HepG2 (cell line): ENCODE measurements at regions not wholly inside any gene's neighbourhood (a gene's known extent, or its start where the extent isn't known, plus 50 kb on each side); places are given as distances from the start of the nearest gene placed in this dataset.

Experiments used
- ATAC-seq: fragments of 200-7000 bp; cut with Tn5 transposase; 3 replicates; pipeline ENCODE4 v1.9.1; 2020; ENCODE audit warnings: mild to moderate bottlenecking, moderate library complexity
- BruUV-seq: library from RNA; stranded (reverse); fragments of 400-500 nt; replicated peaks from 2 replicates; lab custom pipeline; 2021; lab: Mats Ljungman, UMichigan
- CTCF ChIA-PET: fragments of 300-600 bp; formaldehyde crosslinking; extraction: SDS; loops from one replicate; lab custom pipeline; 2021; ENCODE audit warnings: low total read pairs, inconsistent platforms, low intra/inter-chr PET ratio; lab: Yijun Ruan, JAX
- POLR2A ChIA-PET: fragments of 350-600 bp; sonication (Branson Sonifier 250); formaldehyde crosslinking; loops from one replicate; lab custom pipeline; 2020; ENCODE audit warnings: antibody characterized with exemption, inconsistent platforms; lab: Yijun Ruan, JAX
- DNase-seq: peaks from one replicate; pipeline ENCODE4 v3.0.0-alpha.2; 2015; ENCODE audit warnings: low spot score
- FAIRE-seq: peaks from 3 replicates; lab custom pipeline; 2011; peaks lifted over from hg19 to GRCh38; lab: Jason Lieb, UNC
- H2AFZ ChIP-seq: one replicate; pipeline ENCODE4 v1.6.1; 2011; ENCODE audit warnings: low read length, inconsistent platforms
- H3K27ac ChIP-seq: fragments of 300-600 bp; 3 replicates; pipeline ENCODE4 v1.8.0; 2011; ENCODE audit warnings: mixed run types, mild to moderate bottlenecking, mixed read lengths, low read length, inconsistent platforms; ENCODE audit not compliant: insufficient read depth; ENCODE audit errors: extremely low read length
- H3K27me3 ChIP-seq, 2 experiments: fragments of 200-600 bp in 1 of 2; 2 replicates in 1 of 2; 3 replicates in 1 of 2; pipeline versions ENCODE4 v1.6.0 to v1.8.0; 2011; ENCODE audit warnings: low read length in 2 of 2, mild to moderate bottlenecking in 2 of 2, moderate library complexity in 2 of 2, inconsistent platforms in 1 of 2; ENCODE audit not compliant: insufficient read depth in 2 of 2, control insufficient read depth in 1 of 2
- H3K36me3 ChIP-seq, 2 experiments: fragments of 200-600 bp in 1 of 2; replicated peaks in 1 of 2; 2 replicates in 1 of 2; 3 replicates in 1 of 2; pipeline versions ENCODE4 v1.5.1 to v1.8.0; 2011; ENCODE audit warnings: low read length in 2 of 2, inconsistent platforms in 1 of 2; ENCODE audit not compliant: insufficient read depth in 2 of 2, control insufficient read depth in 1 of 2
- H3K4me1 ChIP-seq: 2 replicates; pipeline ENCODE4 v1.5.1; 2012; ENCODE audit warnings: low read length, inconsistent platforms; ENCODE audit not compliant: insufficient read depth
- H3K4me2 ChIP-seq: 2 replicates; pipeline ENCODE4 v1.6.0; 2011; ENCODE audit warnings: low read depth, low read length, inconsistent platforms
- H3K4me3 ChIP-seq, 3 experiments: fragments of 200-600 bp in 1 of 3; sonication (generic), shearing (Covaris generic) in 1 of 3; replicated peaks in 1 of 3; 2 replicates each; pipeline ENCODE4 v1.5.1; 2011 to 2016; ENCODE audit warnings: low read length in 3 of 3, inconsistent platforms in 2 of 3, low read depth in 2 of 3, mild to moderate bottlenecking in 2 of 3, control low read depth in 1 of 3, mixed read lengths in 1 of 3; ENCODE audit not compliant: insufficient read depth in 1 of 3
- H3K79me2 ChIP-seq: one replicate; pipeline ENCODE4 v1.6.1; 2011; ENCODE audit warnings: low read length, inconsistent platforms; ENCODE audit not compliant: insufficient read depth
- H3K9ac ChIP-seq: 2 replicates; pipeline ENCODE4 v1.6.0; 2011; ENCODE audit warnings: mild to moderate bottlenecking, low read depth, low read length, inconsistent platforms; ENCODE audit not compliant: insufficient read depth
- H3K9me3 ChIP-seq: 2 replicates; pipeline ENCODE4 v1.5.1; 2012; ENCODE audit warnings: mild to moderate bottlenecking, low read length
- H4K20me1 ChIP-seq: 2 replicates; pipeline ENCODE4 v1.6.0; 2011; ENCODE audit warnings: inconsistent platforms, mild to moderate bottlenecking, low read length, moderate library complexity; ENCODE audit not compliant: insufficient read depth
- CBX2 ChIP-seq, 2 experiments: fragments of 200-600 bp in 1 of 2; sonication (generic); formaldehyde crosslinking in 1 of 2; IDR thresholded peaks; 2 replicates each; pipeline versions ENCODE4 v1.7.0 to v1.8.1; 2018 to 2022; ENCODE audit warnings: low read depth in 2 of 2, low read length in 1 of 2, mild to moderate bottlenecking in 1 of 2, missing genetic modification reagents in 1 of 2
- GABPB1 ChIP-seq: IDR thresholded peaks from 2 replicates; pipeline ENCODE4 v1.6.1; 2016; ENCODE audit warnings: mild to moderate bottlenecking, missing genetic modification reagents, moderate library complexity, missing compliant biosample characterization
- RFXANK ChIP-seq: IDR thresholded peaks from 2 replicates; pipeline ENCODE4 v1.6.1; 2016
- SMYD3 ChIP-seq: sonication (generic); formaldehyde crosslinking; IDR thresholded peaks from 2 replicates; pipeline ENCODE4 v1.8.1; 2023; ENCODE audit warnings: mild to moderate bottlenecking, missing genetic modification reagents
- SOX5 ChIP-seq: IDR thresholded peaks from 2 replicates; pipeline ENCODE4 v1.6.1; 2016; ENCODE audit warnings: borderline replicate concordance
- SP140L ChIP-seq: sonication (generic); formaldehyde crosslinking; IDR thresholded peaks from 2 replicates; pipeline ENCODE4 v1.4.0; 2020; ENCODE audit warnings: missing genetic modification reagents, borderline replicate concordance
- ZKSCAN8 ChIP-seq: IDR thresholded peaks from 2 replicates; pipeline ENCODE4 v1.6.1; 2016; ENCODE audit warnings: borderline replicate concordance, missing genetic modification reagents, missing compliant biosample characterization
- ZNF33A ChIP-seq: sonication (generic); formaldehyde crosslinking; IDR thresholded peaks from 2 replicates; pipeline ENCODE4 v1.5.1; 2020; ENCODE audit warnings: missing genetic modification reagents, mild to moderate bottlenecking, moderate library complexity, borderline replicate concordance
- ZNF777 ChIP-seq: sonication (generic); formaldehyde crosslinking; IDR thresholded peaks from 2 replicates; pipeline ENCODE4 v1.4.0; 2020; ENCODE audit warnings: missing genetic modification reagents
- WGBS: methylation state at CpG from one replicate; pipeline ENCODE4 v1.1.6; 2017; ENCODE audit warnings: low lambda C conversion rate; 5-methylcytosine and 5-hydroxymethylcytosine counted together
- in situ Hi-C: cut with HindIII; loops from 2 replicates; pipeline ENCODE4 v1.10.0; 2017; ENCODE audit warnings: low pct_unique_long_range_greater_than_20kb; ENCODE audit not compliant: extremely low pct_ligation_motif_present
- intact Hi-C: fragments of 100-400 bp; cut with micrococcal nuclease; formaldehyde crosslinking; loops from one replicate; pipeline ENCODE4 v1.10.0; 2022; ENCODE audit not compliant: unreplicated experiment
- TF ChIP-seq, protein P1 (sequence below): sonication (generic); formaldehyde crosslinking; IDR thresholded peaks from 2 replicates; pipeline ENCODE4 v1.5.0; 2020; ENCODE audit warnings: mild to moderate bottlenecking, missing genetic modification reagents, moderate library complexity
- TF ChIP-seq, protein P2 (sequence below): sonication (generic); formaldehyde crosslinking; IDR thresholded peaks from 2 replicates; pipeline ENCODE4 v1.5.0; 2020; ENCODE audit warnings: mild to moderate bottlenecking, missing genetic modification reagents
- TF ChIP-seq, protein P3 (sequence below): sonication (generic); formaldehyde crosslinking; IDR thresholded peaks from 2 replicates; pipeline ENCODE4 v1.8.1; 2023; ENCODE audit warnings: mild to moderate bottlenecking, missing genetic modification reagents
- TF ChIP-seq, protein P4 (sequence below): IDR thresholded peaks from 2 replicates; pipeline ENCODE4 v1.6.1; 2012; ENCODE audit warnings: low read length, improper control_type of control experiment
- TF ChIP-seq, protein P5 (sequence below): sonication (generic); formaldehyde crosslinking; IDR thresholded peaks from 2 replicates; pipeline ENCODE4 v1.4.0; 2020; ENCODE audit warnings: missing genetic modification reagents

DNA sequence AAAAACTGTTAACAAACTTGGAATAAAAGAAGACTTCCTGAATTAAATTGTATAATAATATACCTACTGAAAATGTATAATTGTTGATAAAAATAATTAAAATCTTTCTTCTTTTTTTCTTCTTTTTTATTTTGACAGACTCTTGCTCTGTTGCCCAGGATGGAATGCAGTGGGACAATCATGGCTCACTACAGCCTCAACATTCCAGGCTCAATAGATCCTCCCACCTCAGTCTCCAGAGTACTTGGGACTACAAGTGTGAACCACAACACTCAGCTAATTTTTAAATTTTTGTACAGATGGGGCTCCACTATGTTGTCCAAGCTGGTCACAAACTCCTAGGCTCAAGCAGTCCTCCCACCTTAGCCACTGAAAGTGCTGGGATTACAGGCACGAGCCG lies 1063.8 kb upstream of the CNTN5 start (continued):
- TF ChIP-seq, protein P1, sequence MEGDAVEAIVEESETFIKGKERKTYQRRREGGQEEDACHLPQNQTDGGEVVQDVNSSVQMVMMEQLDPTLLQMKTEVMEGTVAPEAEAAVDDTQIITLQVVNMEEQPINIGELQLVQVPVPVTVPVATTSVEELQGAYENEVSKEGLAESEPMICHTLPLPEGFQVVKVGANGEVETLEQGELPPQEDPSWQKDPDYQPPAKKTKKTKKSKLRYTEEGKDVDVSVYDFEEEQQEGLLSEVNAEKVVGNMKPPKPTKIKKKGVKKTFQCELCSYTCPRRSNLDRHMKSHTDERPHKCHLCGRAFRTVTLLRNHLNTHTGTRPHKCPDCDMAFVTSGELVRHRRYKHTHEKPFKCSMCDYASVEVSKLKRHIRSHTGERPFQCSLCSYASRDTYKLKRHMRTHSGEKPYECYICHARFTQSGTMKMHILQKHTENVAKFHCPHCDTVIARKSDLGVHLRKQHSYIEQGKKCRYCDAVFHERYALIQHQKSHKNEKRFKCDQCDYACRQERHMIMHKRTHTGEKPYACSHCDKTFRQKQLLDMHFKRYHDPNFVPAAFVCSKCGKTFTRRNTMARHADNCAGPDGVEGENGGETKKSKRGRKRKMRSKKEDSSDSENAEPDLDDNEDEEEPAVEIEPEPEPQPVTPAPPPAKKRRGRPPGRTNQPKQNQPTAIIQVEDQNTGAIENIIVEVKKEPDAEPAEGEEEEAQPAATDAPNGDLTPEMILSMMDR (CRISPR knock-in tag) = no peak
- no peak for TF ChIP-seq GABPB1
- TF ChIP-seq ZKSCAN8 (CRISPR knock-in tag) = no peak
- TF ChIP-seq CBX2 (IDR thresholded peaks at IDR 0.05; ENCODE audit: low read depth, low read length) = no peak
- no peak for TF ChIP-seq CBX2 (CRISPR knock-in tag; IDR thresholded peaks at IDR 0.05; ENCODE audit: low read depth)
- TF ChIP-seq ZNF777 (CRISPR knock-in tag) = no peak
- TF ChIP-seq RFXANK (CRISPR knock-in tag) = no peak

DNA sequence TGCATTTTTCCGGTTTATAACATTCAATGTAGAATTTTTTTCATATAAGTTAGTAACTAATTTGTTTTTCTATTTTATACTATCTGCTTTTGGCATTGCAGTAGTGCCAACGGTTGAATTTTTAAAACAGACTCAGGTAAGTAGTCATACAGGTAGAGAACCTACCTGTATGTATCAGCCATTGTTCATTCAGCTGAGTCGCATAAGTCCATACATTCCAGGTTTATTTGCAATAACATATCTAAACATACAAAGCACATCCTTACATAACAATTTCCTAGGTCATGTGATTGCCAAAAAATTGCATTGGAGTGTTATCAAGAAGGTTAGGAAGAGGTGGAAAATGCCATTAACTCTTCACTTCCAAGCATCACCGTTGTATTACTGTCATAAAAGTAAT lies 1059.3 kb upstream of the CNTN5 start:
- no peaks in the 10 kb centered on the region for H3K4me1 ChIP-seq
- no peak overlapping the region for H2AFZ ChIP-seq
- H3K27me3 ChIP-seq = no peaks in the 10 kb centered on the region
- ChIA-PET CTCF (no interaction called here), POLR2A (no interaction called here)
- H3K9ac ChIP-seq = no peak overlapping the region
- in situ Hi-C loops (no loop called here), intact Hi-C loops (no loop called here)
- no peak overlapping the region for H3K4me3 ChIP-seq
- no peak overlapping the region for H3K4me2 ChIP-seq
- no peak for FAIRE-seq
- no peak for DNase-seq
- H4K20me1 ChIP-seq = no peaks in the 10 kb centered on the region
- H3K9me3 ChIP-seq = no peaks in the 10 kb centered on the region
- under 1% methylated on average over 4 of the region's 4 CpGs for WGBS
- H3K36me3 ChIP-seq = no peaks in the 10 kb centered on the region
- ATAC-seq = no peak
- no peak overlapping the region for H3K27ac ChIP-seq
- BruUV-seq = no TSS peak
- no peaks in the 10 kb centered on the region for H3K79me2 ChIP-seq
- TF ChIP-seq, protein P2, sequence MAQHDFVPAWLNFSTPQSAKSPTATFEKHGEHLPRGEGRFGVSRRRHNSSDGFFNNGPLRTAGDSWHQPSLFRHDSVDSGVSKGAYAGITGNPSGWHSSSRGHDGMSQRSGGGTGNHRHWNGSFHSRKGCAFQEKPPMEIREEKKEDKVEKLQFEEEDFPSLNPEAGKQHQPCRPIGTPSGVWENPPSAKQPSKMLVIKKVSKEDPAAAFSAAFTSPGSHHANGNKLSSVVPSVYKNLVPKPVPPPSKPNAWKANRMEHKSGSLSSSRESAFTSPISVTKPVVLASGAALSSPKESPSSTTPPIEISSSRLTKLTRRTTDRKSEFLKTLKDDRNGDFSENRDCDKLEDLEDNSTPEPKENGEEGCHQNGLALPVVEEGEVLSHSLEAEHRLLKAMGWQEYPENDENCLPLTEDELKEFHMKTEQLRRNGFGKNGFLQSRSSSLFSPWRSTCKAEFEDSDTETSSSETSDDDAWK (CRISPR knock-in tag) = no peak
- TF ChIP-seq, protein P3, sequence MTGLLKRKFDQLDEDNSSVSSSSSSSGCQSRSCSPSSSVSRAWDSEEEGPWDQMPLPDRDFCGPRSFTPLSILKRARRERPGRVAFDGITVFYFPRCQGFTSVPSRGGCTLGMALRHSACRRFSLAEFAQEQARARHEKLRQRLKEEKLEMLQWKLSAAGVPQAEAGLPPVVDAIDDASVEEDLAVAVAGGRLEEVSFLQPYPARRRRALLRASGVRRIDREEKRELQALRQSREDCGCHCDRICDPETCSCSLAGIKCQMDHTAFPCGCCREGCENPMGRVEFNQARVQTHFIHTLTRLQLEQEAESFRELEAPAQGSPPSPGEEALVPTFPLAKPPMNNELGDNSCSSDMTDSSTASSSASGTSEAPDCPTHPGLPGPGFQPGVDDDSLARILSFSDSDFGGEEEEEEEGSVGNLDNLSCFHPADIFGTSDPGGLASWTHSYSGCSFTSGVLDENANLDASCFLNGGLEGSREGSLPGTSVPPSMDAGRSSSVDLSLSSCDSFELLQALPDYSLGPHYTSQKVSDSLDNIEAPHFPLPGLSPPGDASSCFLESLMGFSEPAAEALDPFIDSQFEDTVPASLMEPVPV = no peak
- TF ChIP-seq, protein P4, sequence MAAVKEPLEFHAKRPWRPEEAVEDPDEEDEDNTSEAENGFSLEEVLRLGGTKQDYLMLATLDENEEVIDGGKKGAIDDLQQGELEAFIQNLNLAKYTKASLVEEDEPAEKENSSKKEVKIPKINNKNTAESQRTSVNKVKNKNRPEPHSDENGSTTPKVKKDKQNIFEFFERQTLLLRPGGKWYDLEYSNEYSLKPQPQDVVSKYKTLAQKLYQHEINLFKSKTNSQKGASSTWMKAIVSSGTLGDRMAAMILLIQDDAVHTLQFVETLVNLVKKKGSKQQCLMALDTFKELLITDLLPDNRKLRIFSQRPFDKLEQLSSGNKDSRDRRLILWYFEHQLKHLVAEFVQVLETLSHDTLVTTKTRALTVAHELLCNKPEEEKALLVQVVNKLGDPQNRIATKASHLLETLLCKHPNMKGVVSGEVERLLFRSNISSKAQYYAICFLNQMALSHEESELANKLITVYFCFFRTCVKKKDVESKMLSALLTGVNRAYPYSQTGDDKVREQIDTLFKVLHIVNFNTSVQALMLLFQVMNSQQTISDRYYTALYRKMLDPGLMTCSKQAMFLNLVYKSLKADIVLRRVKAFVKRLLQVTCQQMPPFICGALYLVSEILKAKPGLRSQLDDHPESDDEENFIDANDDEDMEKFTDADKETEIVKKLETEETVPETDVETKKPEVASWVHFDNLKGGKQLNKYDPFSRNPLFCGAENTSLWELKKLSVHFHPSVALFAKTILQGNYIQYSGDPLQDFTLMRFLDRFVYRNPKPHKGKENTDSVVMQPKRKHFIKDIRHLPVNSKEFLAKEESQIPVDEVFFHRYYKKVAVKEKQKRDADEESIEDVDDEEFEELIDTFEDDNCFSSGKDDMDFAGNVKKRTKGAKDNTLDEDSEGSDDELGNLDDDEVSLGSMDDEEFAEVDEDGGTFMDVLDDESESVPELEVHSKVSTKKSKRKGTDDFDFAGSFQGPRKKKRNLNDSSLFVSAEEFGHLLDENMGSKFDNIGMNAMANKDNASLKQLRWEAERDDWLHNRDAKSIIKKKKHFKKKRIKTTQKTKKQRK = no peak
- TF ChIP-seq SOX5 (CRISPR knock-in tag) (no peak), ZNF33A (CRISPR knock-in tag) (no peak), SMYD3 (no peak), SP140L (CRISPR knock-in tag) (no peak)
- TF ChIP-seq, protein P5, sequence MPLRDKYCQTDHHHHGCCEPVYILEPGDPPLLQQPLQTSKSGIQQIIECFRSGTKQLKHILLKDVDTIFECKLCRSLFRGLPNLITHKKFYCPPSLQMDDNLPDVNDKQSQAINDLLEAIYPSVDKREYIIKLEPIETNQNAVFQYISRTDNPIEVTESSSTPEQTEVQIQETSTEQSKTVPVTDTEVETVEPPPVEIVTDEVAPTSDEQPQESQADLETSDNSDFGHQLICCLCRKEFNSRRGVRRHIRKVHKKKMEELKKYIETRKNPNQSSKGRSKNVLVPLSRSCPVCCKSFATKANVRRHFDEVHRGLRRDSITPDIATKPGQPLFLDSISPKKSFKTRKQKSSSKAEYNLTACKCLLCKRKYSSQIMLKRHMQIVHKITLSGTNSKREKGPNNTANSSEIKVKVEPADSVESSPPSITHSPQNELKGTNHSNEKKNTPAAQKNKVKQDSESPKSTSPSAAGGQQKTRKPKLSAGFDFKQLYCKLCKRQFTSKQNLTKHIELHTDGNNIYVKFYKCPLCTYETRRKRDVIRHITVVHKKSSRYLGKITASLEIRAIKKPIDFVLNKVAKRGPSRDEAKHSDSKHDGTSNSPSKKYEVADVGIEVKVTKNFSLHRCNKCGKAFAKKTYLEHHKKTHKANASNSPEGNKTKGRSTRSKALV (CRISPR knock-in tag) = no peak
